Suprapubic skin (tissue), 4 donors: ENCODE measurements at regions not wholly inside any gene's neighbourhood (a gene's known extent, or its start where the extent isn't known, plus 50 kb on each side); places are given as distances from the start of the nearest gene placed in this dataset.

Experiments used
- POLR2A ChIP-seq, 2 donors: fragments of 450-650 bp; IDR thresholded peaks; one replicate each; pipeline ENCODE4 v1.6.1; 2017; ENCODE audit warnings: antibody characterized with exemption in 2 of 2, mild to moderate bottlenecking in 2 of 2, moderate library complexity in 2 of 2
- POLR2AphosphoS5 ChIP-seq, 3 donors: sonication (generic); formaldehyde crosslinking; IDR thresholded peaks; one replicate each; pipeline ENCODE4 v1.6.1; 2017; ENCODE audit warnings: antibody characterized with exemption in 3 of 3
- TF ChIP-seq, protein P1 (sequence below), 2 donors: fragments of 200-600 bp in 1 of 2; fragments of 450-650 bp in 1 of 2; sonication (generic) in 1 of 2; IDR thresholded peaks; one replicate each; pipeline ENCODE4 v1.5.1; 2016 to 2019; ENCODE audit warnings: antibody characterized with exemption in 2 of 2, mild to moderate bottlenecking in 1 of 2, moderate library complexity in 1 of 2

GRCh38 chr7:15937571-15937970 is 251.1 kb upstream of the MEOX2 start:
- TF ChIP-seq, protein P1, sequence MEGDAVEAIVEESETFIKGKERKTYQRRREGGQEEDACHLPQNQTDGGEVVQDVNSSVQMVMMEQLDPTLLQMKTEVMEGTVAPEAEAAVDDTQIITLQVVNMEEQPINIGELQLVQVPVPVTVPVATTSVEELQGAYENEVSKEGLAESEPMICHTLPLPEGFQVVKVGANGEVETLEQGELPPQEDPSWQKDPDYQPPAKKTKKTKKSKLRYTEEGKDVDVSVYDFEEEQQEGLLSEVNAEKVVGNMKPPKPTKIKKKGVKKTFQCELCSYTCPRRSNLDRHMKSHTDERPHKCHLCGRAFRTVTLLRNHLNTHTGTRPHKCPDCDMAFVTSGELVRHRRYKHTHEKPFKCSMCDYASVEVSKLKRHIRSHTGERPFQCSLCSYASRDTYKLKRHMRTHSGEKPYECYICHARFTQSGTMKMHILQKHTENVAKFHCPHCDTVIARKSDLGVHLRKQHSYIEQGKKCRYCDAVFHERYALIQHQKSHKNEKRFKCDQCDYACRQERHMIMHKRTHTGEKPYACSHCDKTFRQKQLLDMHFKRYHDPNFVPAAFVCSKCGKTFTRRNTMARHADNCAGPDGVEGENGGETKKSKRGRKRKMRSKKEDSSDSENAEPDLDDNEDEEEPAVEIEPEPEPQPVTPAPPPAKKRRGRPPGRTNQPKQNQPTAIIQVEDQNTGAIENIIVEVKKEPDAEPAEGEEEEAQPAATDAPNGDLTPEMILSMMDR (IDR thresholded peaks at IDR 0.05) = no peak
- no peak for TF ChIP-seq POLR2AphosphoS5 (IDR thresholded peaks at IDR 0.05)
- no peak for TF ChIP-seq POLR2A (IDR thresholded peaks at IDR 0.05)
